Thyroid gland (tissue), 4 donors: ENCODE measurements at regions not wholly inside any gene's neighbourhood (a gene's known extent, or its start where the extent isn't known, plus 50 kb on each side); places are given as distances from the start of the nearest gene placed in this dataset.

Source experiments
- POLR2A ChIP-seq, 2 donors: fragments of 450-650 bp; IDR thresholded peaks; one replicate each; pipeline ENCODE4 v1.6.1; 2017; ENCODE audit warnings: antibody characterized with exemption in 2 of 2, mild to moderate bottlenecking in 2 of 2, moderate library complexity in 1 of 2
- TF ChIP-seq, protein P1 (sequence below), 6 experiments: fragments of 200-600 bp in 3 of 6; fragments of 450-650 bp in 3 of 6; sonication (generic) in 3 of 6; IDR thresholded peaks; one replicate each; pipeline ENCODE4 v1.5.1; 2016 to 2019; ENCODE audit warnings: antibody characterized with exemption in 6 of 6, mild to moderate bottlenecking in 2 of 6, inconsistent platforms in 1 of 6, moderate library complexity in 1 of 6

DNA sequence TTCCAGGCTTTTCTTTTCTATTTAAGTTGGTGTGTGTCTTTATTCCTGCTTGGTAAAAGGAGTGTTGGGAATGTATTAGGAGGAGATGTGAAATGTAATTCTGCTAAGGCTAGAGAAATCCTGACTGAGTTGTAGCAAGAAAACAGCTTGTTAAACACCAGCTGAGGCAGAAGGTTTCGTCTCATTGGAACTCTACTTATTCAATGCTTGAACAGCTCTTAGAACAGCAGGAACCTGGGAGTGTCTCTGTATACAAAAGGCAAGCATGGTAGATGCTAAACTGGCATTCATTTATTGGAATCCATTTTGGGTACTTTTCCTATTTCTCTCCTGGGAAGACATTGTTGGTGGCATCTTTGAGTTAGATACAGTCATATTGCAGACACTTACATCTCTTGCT lies 280.9 kb downstream of the HRH4 start:
- TF ChIP-seq, protein P1, sequence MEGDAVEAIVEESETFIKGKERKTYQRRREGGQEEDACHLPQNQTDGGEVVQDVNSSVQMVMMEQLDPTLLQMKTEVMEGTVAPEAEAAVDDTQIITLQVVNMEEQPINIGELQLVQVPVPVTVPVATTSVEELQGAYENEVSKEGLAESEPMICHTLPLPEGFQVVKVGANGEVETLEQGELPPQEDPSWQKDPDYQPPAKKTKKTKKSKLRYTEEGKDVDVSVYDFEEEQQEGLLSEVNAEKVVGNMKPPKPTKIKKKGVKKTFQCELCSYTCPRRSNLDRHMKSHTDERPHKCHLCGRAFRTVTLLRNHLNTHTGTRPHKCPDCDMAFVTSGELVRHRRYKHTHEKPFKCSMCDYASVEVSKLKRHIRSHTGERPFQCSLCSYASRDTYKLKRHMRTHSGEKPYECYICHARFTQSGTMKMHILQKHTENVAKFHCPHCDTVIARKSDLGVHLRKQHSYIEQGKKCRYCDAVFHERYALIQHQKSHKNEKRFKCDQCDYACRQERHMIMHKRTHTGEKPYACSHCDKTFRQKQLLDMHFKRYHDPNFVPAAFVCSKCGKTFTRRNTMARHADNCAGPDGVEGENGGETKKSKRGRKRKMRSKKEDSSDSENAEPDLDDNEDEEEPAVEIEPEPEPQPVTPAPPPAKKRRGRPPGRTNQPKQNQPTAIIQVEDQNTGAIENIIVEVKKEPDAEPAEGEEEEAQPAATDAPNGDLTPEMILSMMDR (IDR thresholded peaks at IDR 0.05): no peak
- no peak for TF ChIP-seq POLR2A (IDR thresholded peaks at IDR 0.05)
